IMR-90 (cell line): ENCODE measurements at regions not wholly inside any gene's neighbourhood (a gene's known extent, or its start where the extent isn't known, plus 50 kb on each side); places are given as distances from the start of the nearest gene placed in this dataset.

Experiments used
- ATAC-seq: fragments of 200-7000 bp; cut with Tn5 transposase; 2 replicates; pipeline ENCODE4 v1.9.1; 2020; ENCODE audit warnings: low read depth, mild to moderate bottlenecking, moderate library complexity
- BruUV-seq: library from RNA; stranded (reverse); fragments of 400-500 nt; replicated peaks from 2 replicates; lab custom pipeline; 2021; lab: Mats Ljungman, UMichigan
- CTCF ChIA-PET: fragments of 300-600 bp; formaldehyde crosslinking; extraction: SDS; loops from one replicate; lab custom pipeline; 2021; ENCODE audit warnings: antibody characterized with exemption; lab: Yijun Ruan, JAX
- POLR2A ChIA-PET: fragments of 300-600 bp; sonication (Branson Sonifier 250); formaldehyde crosslinking; loops from one replicate; lab custom pipeline; 2022; ENCODE audit warnings: antibody characterized with exemption; ENCODE audit not compliant: unreplicated experiment; lab: Charles Lee
- DNase-seq: peaks from one replicate; pipeline ENCODE4 v3.0.0; 2013
- H2AFZ ChIP-seq: replicated peaks from 2 replicates; pipeline ENCODE3; 2013; ENCODE audit warnings: low read length, mild to moderate bottlenecking; ENCODE audit not compliant: poor library complexity
- H2AK5ac ChIP-seq: 2 replicates; pipeline ENCODE4 v1.6.1; 2013; ENCODE audit warnings: low read depth, low read length, inconsistent platforms
- H2AK9ac ChIP-seq: replicated peaks from 2 replicates; pipeline ENCODE3; 2013; ENCODE audit warnings: mild to moderate bottlenecking, low read depth, low read length, moderate library complexity; ENCODE audit not compliant: poor library complexity
- H2BK120ac ChIP-seq: 2 replicates; pipeline ENCODE4 v1.6.1; 2013; ENCODE audit warnings: low read depth, low read length, inconsistent platforms
- H2BK15ac ChIP-seq: 3 replicates; pipeline ENCODE4 v1.6.1; 2013; ENCODE audit warnings: low read depth, low read length, inconsistent platforms
- H2BK20ac ChIP-seq: 2 replicates; pipeline ENCODE4 v1.6.1; 2013; ENCODE audit warnings: low read depth, mild to moderate bottlenecking, inconsistent platforms, low read length, moderate library complexity
- H2BK5ac ChIP-seq: 2 replicates; pipeline ENCODE4 v1.6.1; 2013; ENCODE audit warnings: mild to moderate bottlenecking, low read depth, low read length, inconsistent platforms; ENCODE audit not compliant: poor library complexity, severe bottlenecking
- H3K14ac ChIP-seq: replicated peaks from 2 replicates; pipeline ENCODE4 v1.6.1; 2013; ENCODE audit warnings: low read depth, low read length, inconsistent platforms
- H3K18ac ChIP-seq: 2 replicates; pipeline ENCODE4 v1.6.1; 2013; ENCODE audit warnings: low read depth, low read length, control low read depth
- H3K23ac ChIP-seq: 2 replicates; pipeline ENCODE4 v1.6.1; 2013; ENCODE audit warnings: low read depth, low read length, inconsistent platforms
- H3K27ac ChIP-seq: 2 replicates; pipeline ENCODE4 v1.5.1; 2013; ENCODE audit warnings: mild to moderate bottlenecking, control low read depth, low read length; ENCODE audit not compliant: insufficient read depth
- H3K27me3 ChIP-seq: 2 replicates; pipeline ENCODE4 v1.6.1; 2013; ENCODE audit warnings: low read length; ENCODE audit not compliant: control insufficient read depth, insufficient read depth
- H3K36me3 ChIP-seq: 2 replicates; pipeline ENCODE4 v1.6.1; 2013; ENCODE audit warnings: low read length, mixed read lengths; ENCODE audit not compliant: control insufficient read depth, insufficient read depth
- H3K4ac ChIP-seq: 2 replicates; pipeline ENCODE4 v1.6.1; 2013; ENCODE audit warnings: low read depth, low read length, inconsistent platforms
- H3K4me1 ChIP-seq: 2 replicates; pipeline ENCODE4 v1.6.1; 2013; ENCODE audit warnings: low read length, mixed read lengths; ENCODE audit not compliant: control insufficient read depth, insufficient read depth
- H3K4me2 ChIP-seq: 2 replicates; pipeline ENCODE4 v1.6.1; 2013; ENCODE audit warnings: low read depth, mild to moderate bottlenecking, control low read depth, low read length, moderate library complexity
- H3K4me3 ChIP-seq: 2 replicates; pipeline ENCODE4 v1.5.1; 2013; ENCODE audit warnings: low read depth, mild to moderate bottlenecking, control low read depth, low read length, moderate library complexity; ENCODE audit not compliant: insufficient read depth
- H3K56ac ChIP-seq: 2 replicates; pipeline ENCODE4 v1.6.1; 2013; ENCODE audit warnings: low read length, inconsistent platforms; ENCODE audit not compliant: insufficient read depth; ENCODE audit errors: extremely low read depth
- H3K79me1 ChIP-seq, 2 experiments: 2 replicates each; pipeline ENCODE4 v1.6.1; 2013; ENCODE audit warnings: low read length in 2 of 2, inconsistent platforms in 1 of 2, low read depth in 1 of 2
- H3K9ac ChIP-seq: 2 replicates; pipeline ENCODE4 v1.6.1; 2013; ENCODE audit warnings: low read depth, low read length, control low read depth
- H3K9me1 ChIP-seq: 2 replicates; pipeline ENCODE4 v1.6.1; 2013; ENCODE audit warnings: low read length, inconsistent platforms; ENCODE audit not compliant: insufficient read depth
- H3K9me3 ChIP-seq: 2 replicates; pipeline ENCODE4 v1.6.1; 2013; ENCODE audit warnings: low read length; ENCODE audit not compliant: control insufficient read depth, insufficient read depth
- H4K20me1 ChIP-seq: 2 replicates; pipeline ENCODE4 v1.6.1; 2013; ENCODE audit warnings: low read length, inconsistent platforms; ENCODE audit not compliant: insufficient read depth
- H4K5ac ChIP-seq: 2 replicates; pipeline ENCODE4 v1.6.1; 2013; ENCODE audit warnings: mild to moderate bottlenecking, low read depth, low read length, control low read depth
- H4K8ac ChIP-seq, 2 experiments: 2 replicates each; pipeline ENCODE4 v1.6.1; 2013; ENCODE audit warnings: low read depth in 2 of 2, low read length in 2 of 2, control low read depth in 1 of 2, inconsistent platforms in 1 of 2
- H4K91ac ChIP-seq: 2 replicates; pipeline ENCODE4 v1.6.1; 2013; ENCODE audit warnings: low read depth, low read length, inconsistent platforms; ENCODE audit not compliant: insufficient read depth
- BHLHE40 ChIP-seq: fragments of 150-350 bp; IDR thresholded peaks from 2 replicates; pipeline ENCODE4 v1.6.1; 2016; ENCODE audit warnings: mild to moderate bottlenecking, low read depth, low read length
- CEBPB ChIP-seq: IDR thresholded peaks from 2 replicates; pipeline ENCODE4 v1.6.1; 2012; ENCODE audit warnings: low read depth, low read length, improper control_type of control experiment
- CHD1 ChIP-seq: IDR thresholded peaks from 2 replicates; pipeline ENCODE4 v1.6.1; 2012; ENCODE audit warnings: low read depth, low read length, improper control_type of control experiment
- FOS ChIP-seq: fragments of 150-350 bp; IDR thresholded peaks from 2 replicates; pipeline ENCODE4 v1.6.1; 2016; ENCODE audit warnings: low read depth, low read length
- MAFK ChIP-seq: IDR thresholded peaks from 2 replicates; pipeline ENCODE4 v1.6.1; 2012; ENCODE audit warnings: low read depth, low read length, improper control_type of control experiment
- MAZ ChIP-seq: IDR thresholded peaks from 2 replicates; pipeline ENCODE4 v1.6.1; 2012; ENCODE audit warnings: low read depth, mild to moderate bottlenecking, low read length, improper control_type of control experiment, moderate library complexity, borderline replicate concordance
- MXI1 ChIP-seq: IDR thresholded peaks from 2 replicates; pipeline ENCODE4 v1.6.1; 2012; ENCODE audit warnings: low read depth, mild to moderate bottlenecking, low read length, moderate library complexity, borderline replicate concordance
- NFE2L2 ChIP-seq: fragments of 150-350 bp; IDR thresholded peaks from 2 replicates; pipeline ENCODE4 v1.6.1; 2016; ENCODE audit warnings: low read depth, mild to moderate bottlenecking, low read length
- POLR2A ChIP-seq: IDR thresholded peaks from 2 replicates; pipeline ENCODE4 v1.6.1; 2012; ENCODE audit warnings: mild to moderate bottlenecking, low read depth, low read length
- RAD21 ChIP-seq: IDR thresholded peaks from 2 replicates; pipeline ENCODE4 v1.6.1; 2012; ENCODE audit warnings: low read length, improper control_type of control experiment
- RCOR1 ChIP-seq: IDR thresholded peaks from 2 replicates; pipeline ENCODE4 v1.6.1; 2012; ENCODE audit warnings: mild to moderate bottlenecking, low read length, improper control_type of control experiment; ENCODE audit not compliant: insufficient replicate concordance
- RFX5 ChIP-seq: IDR thresholded peaks from 2 replicates; pipeline ENCODE4 v1.8.0; 2012; ENCODE audit warnings: low read depth, mild to moderate bottlenecking, low read length, moderate library complexity
- SMC3 ChIP-seq: fragments of 150-350 bp; IDR thresholded peaks from 2 replicates; pipeline ENCODE4 v1.6.1; 2016; ENCODE audit warnings: low read depth, mild to moderate bottlenecking, antibody characterized with exemption, low read length, moderate library complexity
- USF2 ChIP-seq: fragments of 150-350 bp; IDR thresholded peaks from 2 replicates; pipeline ENCODE4 v1.6.1; 2017; ENCODE audit warnings: mild to moderate bottlenecking, antibody characterized with exemption, low read length, low read depth
- dilution Hi-C: fragments of 300-500 bp; cut with HindIII; formaldehyde crosslinking; loops from one replicate; pipeline ENCODE4 v1.14.3; 2018; ENCODE audit warnings: low sequenced_read_pairs; ENCODE audit not compliant: unreplicated experiment
- in situ Hi-C: fragments of 300-500 bp; cut with MboI; formaldehyde crosslinking; loops from 3 replicates; pipeline ENCODE4 v1.14.3; 2019; ENCODE audit warnings: low sequenced_read_pairs, inconsistent platforms, mixed read lengths
- intact Hi-C: fragments of 100-400 bp; cut with micrococcal nuclease; formaldehyde crosslinking; loops from 2 replicates; pipeline ENCODE4 v1.10.0; 2022
- TF ChIP-seq, protein P1 (sequence below): conservative IDR thresholded peaks from 2 replicates; pipeline ENCODE4 v1.5.1; 2012; ENCODE audit warnings: mild to moderate bottlenecking, low read depth, low read length, improper control_type of control experiment
- TF ChIP-seq, protein P2 (sequence below): fragments of 150-350 bp; IDR thresholded peaks from 2 replicates; pipeline ENCODE4 v1.6.1; 2016; ENCODE audit warnings: low read depth, mild to moderate bottlenecking, low read length, moderate library complexity, borderline replicate concordance

GRCh38 chr2:194054313-194054712, 1602.7 kb upstream of the SLC39A10 start:
- no peak for ATAC-seq
- no peak overlapping the region for H3K4me2 ChIP-seq
- H3K27me3 ChIP-seq = no peaks in the 10 kb centered on the region
- no peak overlapping the region for H2BK5ac ChIP-seq
- no peak overlapping the region for H3K23ac ChIP-seq
- no peak overlapping the region for H2BK120ac ChIP-seq
- no peak overlapping the region for H4K5ac ChIP-seq
- H3K4me1 ChIP-seq = no peaks in the 10 kb centered on the region
- in situ Hi-C loops (no loop called here), dilution Hi-C loops (no loop called here), intact Hi-C loops (no loop called here)
- ChIA-PET POLR2A (no interaction called here), CTCF (no interaction called here)
- H2AFZ ChIP-seq = no peak overlapping the region
- H3K4ac ChIP-seq = no peak overlapping the region
- no peaks in the 10 kb centered on the region for H3K36me3 ChIP-seq
- H3K27ac ChIP-seq = no peak overlapping the region
- no peaks in the 10 kb centered on the region for H3K79me1 ChIP-seq
- no peak overlapping the region for H2BK15ac ChIP-seq
- no peak overlapping the region for H3K18ac ChIP-seq
- no peaks in the 10 kb centered on the region for H4K20me1 ChIP-seq
- H3K9me1 ChIP-seq = no peaks in the 10 kb centered on the region
- H2AK9ac ChIP-seq = no peak overlapping the region
- TF ChIP-seq RCOR1 = no peak
- no peak for TF ChIP-seq MAZ
- TF ChIP-seq MAFK = no peak
- TF ChIP-seq, protein P1, sequence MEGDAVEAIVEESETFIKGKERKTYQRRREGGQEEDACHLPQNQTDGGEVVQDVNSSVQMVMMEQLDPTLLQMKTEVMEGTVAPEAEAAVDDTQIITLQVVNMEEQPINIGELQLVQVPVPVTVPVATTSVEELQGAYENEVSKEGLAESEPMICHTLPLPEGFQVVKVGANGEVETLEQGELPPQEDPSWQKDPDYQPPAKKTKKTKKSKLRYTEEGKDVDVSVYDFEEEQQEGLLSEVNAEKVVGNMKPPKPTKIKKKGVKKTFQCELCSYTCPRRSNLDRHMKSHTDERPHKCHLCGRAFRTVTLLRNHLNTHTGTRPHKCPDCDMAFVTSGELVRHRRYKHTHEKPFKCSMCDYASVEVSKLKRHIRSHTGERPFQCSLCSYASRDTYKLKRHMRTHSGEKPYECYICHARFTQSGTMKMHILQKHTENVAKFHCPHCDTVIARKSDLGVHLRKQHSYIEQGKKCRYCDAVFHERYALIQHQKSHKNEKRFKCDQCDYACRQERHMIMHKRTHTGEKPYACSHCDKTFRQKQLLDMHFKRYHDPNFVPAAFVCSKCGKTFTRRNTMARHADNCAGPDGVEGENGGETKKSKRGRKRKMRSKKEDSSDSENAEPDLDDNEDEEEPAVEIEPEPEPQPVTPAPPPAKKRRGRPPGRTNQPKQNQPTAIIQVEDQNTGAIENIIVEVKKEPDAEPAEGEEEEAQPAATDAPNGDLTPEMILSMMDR = no peak
- TF ChIP-seq CEBPB = no peak
- TF ChIP-seq POLR2A = no peak
- no peak for TF ChIP-seq RAD21
- no peak for TF ChIP-seq SMC3
- TF ChIP-seq MXI1 = no peak
- no peak for TF ChIP-seq BHLHE40
- no peak for TF ChIP-seq CHD1
- TF ChIP-seq FOS = no peak
- no peak for TF ChIP-seq RFX5
- no peak for TF ChIP-seq NFE2L2
- no peak for TF ChIP-seq USF2
- TF ChIP-seq, protein P2, sequence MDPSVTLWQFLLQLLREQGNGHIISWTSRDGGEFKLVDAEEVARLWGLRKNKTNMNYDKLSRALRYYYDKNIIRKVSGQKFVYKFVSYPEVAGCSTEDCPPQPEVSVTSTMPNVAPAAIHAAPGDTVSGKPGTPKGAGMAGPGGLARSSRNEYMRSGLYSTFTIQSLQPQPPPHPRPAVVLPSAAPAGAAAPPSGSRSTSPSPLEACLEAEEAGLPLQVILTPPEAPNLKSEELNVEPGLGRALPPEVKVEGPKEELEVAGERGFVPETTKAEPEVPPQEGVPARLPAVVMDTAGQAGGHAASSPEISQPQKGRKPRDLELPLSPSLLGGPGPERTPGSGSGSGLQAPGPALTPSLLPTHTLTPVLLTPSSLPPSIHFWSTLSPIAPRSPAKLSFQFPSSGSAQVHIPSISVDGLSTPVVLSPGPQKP = no peak
- no peak for DNase-seq
- no peak overlapping the region for H3K9ac ChIP-seq
- H3K9me3 ChIP-seq = 0 out of 2 replicates have a peak, but pooled peaks cover 2% of the 10 kb centered on the region
- no peak overlapping the region for H4K91ac ChIP-seq
- H3K14ac ChIP-seq = no peak overlapping the region
- no peak overlapping the region for H4K8ac ChIP-seq
- H3K4me3 ChIP-seq = no peak overlapping the region
- no TSS peak for BruUV-seq
- no peak overlapping the region for H2BK20ac ChIP-seq
- no peak overlapping the region for H2AK5ac ChIP-seq
- no peak overlapping the region for H3K56ac ChIP-seq
